Jurkat, Clone E6-1 (cell line): ENCODE measurements at regions not wholly inside any gene's neighbourhood (a gene's known extent, or its start where the extent isn't known, plus 50 kb on each side); places are given as distances from the start of the nearest gene placed in this dataset.
"Not testable (repeated sequence)": the region's sequence is repeated elsewhere in the genome, so short reads cannot be mapped to it uniquely, and the experiment has no call there.

Experiments used
- DNase-seq: peaks from one replicate; pipeline ENCODE4 v3.0.0-alpha.2; 2011; ENCODE audit warnings: low read depth, low spot score
- H3K4me3 ChIP-seq: 2 replicates; pipeline ENCODE4 v1.5.1; 2011; ENCODE audit warnings: mild to moderate bottlenecking, low read length, control low read depth, moderate library complexity

DNA sequence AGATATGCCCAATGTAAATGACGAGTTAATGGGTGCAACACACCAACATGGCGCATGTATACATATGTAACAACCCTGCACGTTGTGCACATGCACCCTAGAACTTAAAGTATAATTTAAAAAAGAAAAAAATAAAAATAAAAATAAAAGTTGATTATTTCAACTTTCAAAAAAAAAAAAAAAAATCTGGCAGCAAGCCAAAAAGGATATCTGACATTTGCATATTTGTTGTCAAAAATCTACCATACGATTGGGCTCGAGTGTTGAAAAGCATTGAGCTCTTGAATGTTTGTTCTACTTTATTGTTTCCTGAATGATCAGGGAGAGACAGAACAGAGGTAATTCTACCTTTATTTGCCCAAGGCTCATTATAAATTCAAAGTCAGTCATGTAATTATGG, 310.5 kb upstream of the MON1B start:
- not testable (repeated sequence) for H3K4me3 ChIP-seq, DNase-seq

DNA sequence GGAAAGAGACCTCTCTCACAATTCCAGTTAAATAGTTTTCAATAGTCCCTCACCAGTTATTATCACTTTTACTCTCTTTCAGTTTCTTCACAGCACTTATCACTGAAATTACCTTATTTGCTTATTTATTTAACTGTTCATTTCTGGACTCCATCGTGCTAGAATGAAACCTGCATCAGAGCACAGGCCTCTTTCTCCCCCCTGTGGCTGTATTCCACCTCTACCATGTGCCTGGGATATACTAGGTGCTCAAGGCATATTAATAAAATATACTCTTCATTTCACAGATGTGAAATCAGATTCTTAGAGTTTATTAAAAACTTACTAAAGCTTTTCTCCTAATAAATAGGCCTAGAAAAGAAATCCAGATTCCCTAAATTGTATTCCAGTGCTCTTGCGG, 308.9 kb upstream of the MON1B start:
- H3K4me3 ChIP-seq: no peak overlapping the region
- DNase-seq: no peak

GRCh38 chr16:76883076-76883475, 307.9 kb upstream of the MON1B start:
- no peak overlapping the region for H3K4me3 ChIP-seq

GRCh38 chr16:76885776-76886537, 305.0 kb upstream of the MON1B start:
- H3K4me3 ChIP-seq: no peak overlapping the region
- DNase-seq: no peak

More at GRCh38 chr16:76883076-76883475, 307.9 kb upstream of the MON1B start:
- no peak for DNase-seq

DNA sequence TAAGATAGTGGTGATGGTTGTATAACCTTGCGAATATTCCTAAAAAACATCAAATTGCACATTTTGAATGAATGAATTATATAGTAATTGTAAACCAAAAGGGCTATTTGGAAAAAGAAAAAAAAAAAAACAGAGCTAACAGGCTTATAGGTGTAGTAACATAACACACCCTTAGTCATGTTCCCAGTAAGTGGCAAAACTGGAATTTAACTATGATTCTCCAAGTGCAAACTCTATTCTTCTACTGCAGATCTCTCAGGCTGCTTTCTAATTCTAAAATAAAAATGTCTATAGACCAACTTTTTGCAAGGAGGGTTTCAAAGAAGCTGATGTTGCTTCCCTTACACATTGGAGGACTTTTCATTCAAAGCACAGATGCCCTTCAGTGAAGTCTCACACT, 293.2 kb upstream of the MON1B start:
- no peak overlapping the region for H3K4me3 ChIP-seq
- no peak for DNase-seq

DNA sequence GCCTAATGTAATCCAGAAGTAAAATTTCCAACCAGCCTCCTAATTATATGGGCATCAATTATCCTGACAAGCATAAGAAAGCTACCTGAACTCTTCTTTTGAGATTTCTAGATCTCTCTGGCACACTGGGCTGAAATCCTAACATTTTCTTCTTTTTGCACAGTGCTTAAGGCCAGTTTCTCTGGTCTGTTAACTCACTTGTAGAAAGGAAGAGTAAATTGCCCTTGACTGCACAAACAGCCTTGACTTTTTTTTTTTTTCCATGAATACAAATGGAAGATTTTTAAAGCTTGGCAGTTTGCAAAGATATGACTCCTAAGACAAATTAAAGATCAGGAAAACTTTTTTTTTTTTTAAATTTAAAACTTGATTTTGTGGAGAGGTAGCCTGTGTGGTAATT, 291.2 kb upstream of the MON1B start:
- no peak overlapping the region for H3K4me3 ChIP-seq
- no peak for DNase-seq

GRCh38 chr16:76900285-76901263, 290.4 kb upstream of the MON1B start:
- DNase-seq: no peak

GRCh38 chr16:76906552-76906951, 284.4 kb upstream of the MON1B start:
- H3K4me3 ChIP-seq: no peak overlapping the region
- no peak for DNase-seq

More at GRCh38 chr16:76900285-76901263, 290.4 kb upstream of the MON1B start:
- H3K4me3 ChIP-seq: no peak overlapping the region

- no peak for DNase-seq
Observed at GRCh38 chr16:76910931-76911330, 280.1 kb upstream of the MON1B start.

GRCh38 chr16:76913046-76913445, 277.9 kb upstream of the MON1B start:
- DNase-seq: no peak
- no peak overlapping the region for H3K4me3 ChIP-seq

More at GRCh38 chr16:76910931-76911330, 280.1 kb upstream of the MON1B start:
- no peak overlapping the region for H3K4me3 ChIP-seq

GRCh38 chr16:76926042-76926441, 264.9 kb upstream of the MON1B start:
- no peak overlapping the region for H3K4me3 ChIP-seq
- no peak for DNase-seq

- no peak overlapping the region for H3K4me3 ChIP-seq
- DNase-seq: no peak
Observed at GRCh38 chr16:76926595-76926994, 264.4 kb upstream of the MON1B start.

- H3K4me3 ChIP-seq: no peak overlapping the region
- no peak for DNase-seq
Observed at GRCh38 chr16:76931186-76931585, 259.8 kb upstream of the MON1B start.

GRCh38 chr16:76932541-76933211, 258.3 kb upstream of the MON1B start:
- no peak for DNase-seq
- no peak overlapping the region for H3K4me3 ChIP-seq

DNA sequence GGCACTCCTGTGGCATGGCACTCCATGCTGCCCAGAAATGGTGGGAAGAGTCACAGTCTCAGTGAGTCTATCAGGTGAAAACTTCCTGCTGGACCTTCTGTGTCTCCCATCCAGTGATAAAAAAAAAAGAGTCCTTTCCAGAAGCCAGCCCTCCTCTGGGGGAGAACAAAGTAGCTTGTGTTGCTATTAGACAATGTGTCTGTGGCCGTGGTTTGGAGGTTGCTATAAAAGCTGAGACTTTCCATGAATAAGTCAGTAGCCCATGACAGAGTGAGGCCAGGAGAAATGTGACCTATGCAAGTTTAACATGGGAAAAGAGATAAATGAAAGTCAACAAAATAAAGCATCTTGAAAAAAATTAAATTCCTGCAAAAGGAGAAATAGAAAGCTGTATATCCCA, 250.7 kb upstream of the MON1B start:
- H3K4me3 ChIP-seq: no peak overlapping the region
- no peak for DNase-seq

GRCh38 chr16:76941113-76941512, 249.9 kb upstream of the MON1B start:
- no peak for DNase-seq
- H3K4me3 ChIP-seq: no peak overlapping the region

- no peak for DNase-seq
Observed at GRCh38 chr16:76942089-76942488, 248.9 kb upstream of the MON1B start.

DNA sequence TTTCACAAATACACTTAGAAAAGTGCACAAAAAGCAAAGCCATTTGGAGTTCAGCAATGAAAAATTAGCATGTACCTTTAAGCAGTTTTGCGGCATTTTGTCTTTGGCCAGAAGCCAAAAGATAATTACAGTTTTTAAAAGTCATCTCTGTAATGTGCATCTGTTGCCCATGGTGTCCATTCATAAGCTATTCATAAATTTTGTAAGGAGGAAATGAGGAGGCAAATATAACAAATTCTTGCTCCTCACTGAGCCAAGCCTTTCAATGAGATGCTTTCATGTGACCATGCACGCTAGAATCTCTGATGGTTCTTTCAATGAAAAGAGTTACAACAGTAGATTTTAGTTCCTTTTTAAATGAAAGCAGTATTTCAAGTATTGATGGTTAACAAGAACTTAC, 247.1 kb upstream of the MON1B start:
- H3K4me3 ChIP-seq: no peak overlapping the region
- no peak for DNase-seq

More at GRCh38 chr16:76942089-76942488, 248.9 kb upstream of the MON1B start:
- H3K4me3 ChIP-seq: no peak overlapping the region

- H3K4me3 ChIP-seq: no peak overlapping the region
- no peak for DNase-seq
Observed at GRCh38 chr16:76946879-76947278, 244.1 kb upstream of the MON1B start.

GRCh38 chr16:76947749-76948148, 243.2 kb upstream of the MON1B start:
- no peak for DNase-seq
- no peak overlapping the region for H3K4me3 ChIP-seq
